MCF 10A (cell line): ENCODE measurements at regions not wholly inside any gene's neighbourhood (a gene's known extent, or its start where the extent isn't known, plus 50 kb on each side); places are given as distances from the start of the nearest gene placed in this dataset.

Experiments
- BruUV-seq: library from RNA; stranded (reverse); fragments of 400-500 nt; replicated peaks from 2 replicates; lab custom pipeline; 2021; lab: Mats Ljungman, UMichigan
- CTCF ChIA-PET: fragments of 300-600 bp; sonication (Branson Sonifier 250); formaldehyde crosslinking; extraction: SDS; loops from one replicate; lab custom pipeline; 2021; ENCODE audit warnings: antibody characterized with exemption, inconsistent platforms; lab: Yijun Ruan, JAX
- POLR2A ChIA-PET: fragments of 300-600, 350-650 bp; sonication (Branson Sonifier 250); formaldehyde crosslinking; extraction: SDS; loops from one replicate; lab custom pipeline; 2020; ENCODE audit warnings: antibody characterized with exemption, inconsistent platforms; lab: Yijun Ruan, JAX
- DNase-seq: peaks from one replicate; pipeline ENCODE4 v3.0.0-alpha.2; 2018; ENCODE audit not compliant: unreplicated experiment
- H3K27ac Mint-ChIP-seq: one replicate; pipeline ENCODE4 v1.8.0; 2022; ENCODE audit warnings: mild to moderate bottlenecking, low read depth, mixed read lengths; ENCODE audit not compliant: unreplicated experiment
- H3K27me3 Mint-ChIP-seq: one replicate; pipeline ENCODE4 v1.8.0; 2022; ENCODE audit warnings: mixed read lengths; ENCODE audit not compliant: insufficient read depth, unreplicated experiment
- H3K36me3 Mint-ChIP-seq: one replicate; pipeline ENCODE4 v1.8.0; 2022; ENCODE audit warnings: mild to moderate bottlenecking, moderate library complexity, mixed read lengths; ENCODE audit not compliant: insufficient read depth, unreplicated experiment
- H3K4me1 Mint-ChIP-seq: one replicate; pipeline ENCODE4 v1.8.0; 2022; ENCODE audit warnings: mixed read lengths; ENCODE audit not compliant: insufficient read depth, unreplicated experiment
- H3K4me3 Mint-ChIP-seq: one replicate; pipeline ENCODE4 v1.8.0; 2022; ENCODE audit warnings: mild to moderate bottlenecking, moderate library complexity, mixed read lengths; ENCODE audit not compliant: unreplicated experiment
- H3K9me3 Mint-ChIP-seq: one replicate; pipeline ENCODE4 v1.8.0; 2022; ENCODE audit warnings: mixed read lengths; ENCODE audit not compliant: unreplicated experiment
- CTCF ChIP-seq: fragments of 200-600 bp; IDR thresholded peaks from one replicate; pipeline ENCODE4 v1.8.0; 2022; ENCODE audit warnings: antibody characterized with exemption, mild to moderate bottlenecking; ENCODE audit not compliant: unreplicated experiment
- intact Hi-C: fragments of 100-400 bp; cut with micrococcal nuclease; formaldehyde crosslinking; loops from 2 replicates; pipeline ENCODE4 v1.14.1; 2022

GRCh38 chr2:8617590-8617989, 64.3 kb upstream of the ID2 start:
- ChIA-PET CTCF (interaction anchor here (1.2 kb wide), 2 partner anchors 13 to 1190 kb away, joined by 3 to 5 read pairs; no protein-coding TSS in a partner anchor), POLR2A (no interaction called here)
- no peaks in the 10 kb centered on the region for H3K36me3 Mint-ChIP-seq
- peaks cover 20% of the 10 kb centered on the region for H3K27me3 Mint-ChIP-seq
- H3K4me3 Mint-ChIP-seq = no peak overlapping the region
- BruUV-seq = no TSS peak
- intact Hi-C loops = no loop called here
- H3K9me3 Mint-ChIP-seq = peaks cover 26% of the 10 kb centered on the region
- no peak for TF ChIP-seq CTCF
- no peaks in the 10 kb centered on the region for H3K4me1 Mint-ChIP-seq
- no peak overlapping the region for H3K27ac Mint-ChIP-seq
- DNase-seq = no peak

- no TSS peak for BruUV-seq
- H3K9me3 Mint-ChIP-seq = peaks cover 26% of the 10 kb centered on the region
- ChIA-PET POLR2A (no interaction called here), CTCF (no interaction called here)
- H3K27ac Mint-ChIP-seq = no peak overlapping the region
- H3K4me3 Mint-ChIP-seq = no peak overlapping the region
- peaks cover 20% of the 10 kb centered on the region for H3K27me3 Mint-ChIP-seq
- DNase-seq = no peak
- no peak for TF ChIP-seq CTCF
- no peaks in the 10 kb centered on the region for H3K4me1 Mint-ChIP-seq
- intact Hi-C loops = no loop called here
- H3K36me3 Mint-ChIP-seq = no peaks in the 10 kb centered on the region
Observed at GRCh38 chr2:8619071-8619470, 62.8 kb upstream of the ID2 start.

DNA sequence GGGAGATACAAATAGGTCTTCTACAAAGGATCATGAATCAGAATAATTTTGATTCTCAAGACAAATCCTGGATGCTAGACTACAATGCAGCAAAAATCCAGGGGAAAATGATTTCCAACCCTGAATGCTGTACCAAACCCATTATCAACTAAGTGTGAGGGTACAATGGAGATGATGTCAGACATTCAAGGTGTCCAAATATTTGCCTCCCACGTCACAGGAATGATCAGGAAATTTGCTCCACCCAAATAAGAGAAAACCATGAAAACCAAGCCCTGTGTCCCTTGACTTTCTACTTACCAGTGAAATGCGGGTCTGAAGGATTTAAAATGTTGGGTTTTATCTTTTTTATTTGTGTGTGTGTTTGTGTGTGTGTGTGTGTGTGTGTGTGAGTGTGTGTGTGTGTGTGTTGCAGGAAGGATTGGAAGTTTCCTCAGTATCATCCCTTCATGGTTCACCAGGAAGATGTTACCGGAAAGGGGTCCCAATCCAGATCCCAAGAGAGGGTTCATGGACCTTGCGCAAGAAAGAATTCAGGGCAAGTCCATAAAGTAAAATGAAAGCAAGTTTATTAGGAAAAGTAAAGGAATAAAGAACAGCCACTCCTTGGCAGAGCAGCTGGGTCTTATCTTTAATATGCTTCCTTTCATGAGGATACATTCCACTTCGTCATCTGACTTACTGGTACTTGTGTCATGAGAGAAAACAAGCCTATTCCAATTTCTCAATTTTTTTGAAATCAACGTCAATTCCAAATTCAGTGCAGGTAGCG, 61.1 kb upstream of the ID2 start:
- peaks cover 20% of the 10 kb centered on the region for H3K27me3 Mint-ChIP-seq
- H3K4me1 Mint-ChIP-seq = no peaks in the 10 kb centered on the region
- CTCF ChIA-PET = no interaction called here
- BruUV-seq = no TSS peak
- H3K36me3 Mint-ChIP-seq = no peaks in the 10 kb centered on the region
- intact Hi-C loops = no loop called here
- no peak for DNase-seq
- no peak overlapping the region for H3K27ac Mint-ChIP-seq
- TF ChIP-seq CTCF = no peak
- POLR2A ChIA-PET = no interaction called here
- peaks cover 17% of the 10 kb centered on the region for H3K9me3 Mint-ChIP-seq
- H3K4me3 Mint-ChIP-seq = no peak overlapping the region

- TF ChIP-seq CTCF = no peak
- POLR2A ChIA-PET = no interaction called here
- Mint-ChIP-seq H3K9me3 (peaks cover 17% of the 10 kb centered on the region), H3K4me3 (no peak overlapping the region), H3K36me3 (no peaks in the 10 kb centered on the region), H3K27me3 (peaks cover 20% of the 10 kb centered on the region), H3K4me1 (no peaks in the 10 kb centered on the region), H3K27ac (no peak overlapping the region)
- no peak for DNase-seq
- CTCF ChIA-PET = no interaction called here
- intact Hi-C loops = no loop called here
- BruUV-seq = no TSS peak
Observed at GRCh38 chr2:8622199-8622911, 59.5 kb upstream of the ID2 start.
